ENCODE measurements at regions not wholly inside any gene's neighbourhood (a gene's known extent, or its start where the extent isn't known, plus 50 kb on each side); places are given as distances from the start of the nearest gene placed in this dataset.

- H2AFZ ChIP-seq (ENCODE audit: low read length) = no peak overlapping the region
- no peaks in the 10 kb centered on the region; a peak in 1 of 5 replicates for H3K27me3 ChIP-seq (ENCODE audit: control insufficient read depth in 1 of 2, insufficient read depth in 2 of 2, low read length in 2 of 2)
- FAIRE-seq (no peak), DNase-seq (ENCODE audit: low spot score) (no peak), ATAC-seq (no peak)
- no peaks in the 10 kb centered on the region for H3K79me2 ChIP-seq (ENCODE audit: insufficient read depth, low read length)
- in situ Hi-C loops (cut with HindIII; ENCODE audit: extremely low pct_ligation_motif_present, low pct_unique_long_range_greater_than_20kb) (no loop called here), intact Hi-C loops (cut with micrococcal nuclease; ENCODE audit: unreplicated experiment) (no loop called here)
- TF ChIP-seq ZBTB8A (CRISPR knock-in tag; IDR thresholded peaks at IDR 0.05; ENCODE audit: borderline replicate concordance, low read depth) = no peak
- TF ChIP-seq TEF (CRISPR knock-in tag; IDR thresholded peaks at IDR 0.05) = no peak
- TF ChIP-seq AFF4 (CRISPR knock-in tag; IDR thresholded peaks at IDR 0.05) = no peak
- no peak overlapping the region for H3K27ac ChIP-seq (ENCODE audit: extremely low read length, insufficient read depth, low read length)
- no TSS peak for BruUV-seq (replicated peaks)
- H3K9ac ChIP-seq (ENCODE audit: insufficient read depth, low read depth, low read length) = no peak overlapping the region
- no peak overlapping the region for H3K4me3 ChIP-seq (replicated peaks in 1 of 3; ENCODE audit: insufficient read depth in 1 of 3, low read depth in 2 of 3, low read length in 3 of 3)
- 53% methylated on average over 8 of the region's 8 CpGs for WGBS (ENCODE audit: low lambda C conversion rate)
- H3K4me2 ChIP-seq (ENCODE audit: low read depth, low read length) = no peak overlapping the region
- POLR2A ChIA-PET = no interaction called here
- H3K4me1 ChIP-seq (ENCODE audit: insufficient read depth, low read length) = no peaks in the 10 kb centered on the region
- CTCF ChIA-PET (ENCODE audit: low intra/inter-chr PET ratio, low total read pairs) = no interaction called here
- H3K36me3 ChIP-seq (replicated peaks in 1 of 2; ENCODE audit: control insufficient read depth in 1 of 2, insufficient read depth in 2 of 2, low read length in 2 of 2) = no peaks in the 10 kb centered on the region
- no peaks in the 10 kb centered on the region for H3K9me3 ChIP-seq (ENCODE audit: low read length)
- no peaks in the 10 kb centered on the region for H4K20me1 ChIP-seq (ENCODE audit: insufficient read depth, low read length)
These were observed 250.9 kb upstream of the GMDS start for GRCh38 chr6:2496291-2496690.
